NCI-H128 (cell line): ENCODE measurements at regions not wholly inside any gene's neighbourhood (a gene's known extent, or its start where the extent isn't known, plus 50 kb on each side); places are given as distances from the start of the nearest gene placed in this dataset.
A peak's percentile ranks its signal among the peaks of the same experiment; 100 is the strongest.
"Not testable (repeated sequence)": the region's sequence is repeated elsewhere in the genome, so short reads cannot be mapped to it uniquely, and the experiment has no call there.

Experiments used
- DNase-seq: peaks from one replicate; lab custom pipeline; 2025; ENCODE audit not compliant: unreplicated experiment; lab: John Stamatoyannopoulos, UW

- no peak for DNase-seq
Observed at GRCh38 chr3:178345944-178346343, 190.3 kb upstream of the KCNMB2 start.

- not testable (repeated sequence) for DNase-seq
Observed at GRCh38 chr3:178348561-178349217, 187.5 kb upstream of the KCNMB2 start.

GRCh38 chr3:178349218-178349596 lies 187.0 kb upstream of the KCNMB2 start:
- not testable (repeated sequence) for DNase-seq

- DNase-seq, result no peak
Observed at GRCh38 chr3:178350763-178351162, 185.5 kb upstream of the KCNMB2 start.

GRCh38 chr3:178352326-178353005 lies 183.8 kb upstream of the KCNMB2 start:
- DNase-seq, result no peak

GRCh38 chr3:178353006-178353694 lies 183.1 kb upstream of the KCNMB2 start:
- DNase-seq, result no peak

GRCh38 chr3:178359728-178360127 lies 176.5 kb upstream of the KCNMB2 start:
- DNase-seq, result no peak

- not testable (repeated sequence) for DNase-seq
Observed at GRCh38 chr3:178363048-178363447, 173.2 kb upstream of the KCNMB2 start.

GRCh38 chr3:178367817-178368617 lies 168.2 kb upstream of the KCNMB2 start:
- DNase-seq, result no peak

- DNase-seq, result no peak
Observed at GRCh38 chr3:178369006-178369405, 167.2 kb upstream of the KCNMB2 start.

- DNase-seq, result no peak
Observed at GRCh38 chr3:178369811-178370210, 166.4 kb upstream of the KCNMB2 start.

GRCh38 chr3:178370387-178370786 lies 165.8 kb upstream of the KCNMB2 start:
- no peak for DNase-seq

- DNase-seq, result no peak
Observed at GRCh38 chr3:178381555-178381954, 154.7 kb upstream of the KCNMB2 start.

- no peak for DNase-seq
Observed at GRCh38 chr3:178381971-178382448, 154.2 kb upstream of the KCNMB2 start.

- DNase-seq, result no peak
Observed at GRCh38 chr3:178382449-178383061, 153.7 kb upstream of the KCNMB2 start.

- no peak for DNase-seq
Observed at GRCh38 chr3:178384321-178385230, 151.7 kb upstream of the KCNMB2 start.

GRCh38 chr3:178385280-178385952 lies 150.8 kb upstream of the KCNMB2 start:
- DNase-seq, result peak; percentile 37

GRCh38 chr3:178386401-178386800 lies 149.8 kb upstream of the KCNMB2 start:
- no peak for DNase-seq

- DNase-seq, result no peak
Observed at GRCh38 chr3:178386880-178387279, 149.4 kb upstream of the KCNMB2 start.
